Stimulated activated CD8-positive, alpha-beta memory T cell treated with anti-CD3 and anti-CD28 coated beads, Interleukin-7, amount 100 ng/mL, for 48 hours (primary cell): ENCODE measurements at regions not wholly inside any gene's neighbourhood (a gene's known extent, or its start where the extent isn't known, plus 50 kb on each side); places are given as distances from the start of the nearest gene placed in this dataset.
A peak's percentile ranks its signal among the peaks of the same experiment; 100 is the strongest.
"Not testable (repeated sequence)": the region's sequence is repeated elsewhere in the genome, so short reads cannot be mapped to it uniquely, and the experiment has no call there.

Source experiments
- DNase-seq, 2 donors: peaks; one replicate each; pipeline ENCODE4 v3.0.0-alpha.2; 2020; ENCODE audit warnings: low read depth in 1 of 2; ENCODE audit errors: extremely low read depth in 1 of 2

DNA sequence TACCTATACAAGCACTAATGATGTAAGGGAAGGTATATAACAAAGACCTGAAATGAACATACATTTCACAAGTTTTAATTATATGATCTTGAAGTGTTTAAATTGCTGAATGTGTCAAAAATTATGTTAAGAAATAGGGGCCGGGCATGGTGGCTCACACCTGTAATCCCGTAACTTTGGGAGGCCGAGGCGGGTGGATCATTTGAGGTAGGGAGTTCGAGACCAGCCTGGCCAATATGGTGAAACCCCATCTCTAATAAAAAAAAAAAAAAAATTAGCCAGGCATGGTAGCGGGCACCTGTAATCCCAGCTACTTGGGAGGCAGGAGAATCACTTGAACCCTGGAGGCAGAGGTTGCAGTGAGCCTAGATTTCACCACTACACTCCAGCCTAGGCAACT is 537.4 kb upstream of the STEAP1 start:
- not testable (repeated sequence) for DNase-seq

DNA sequence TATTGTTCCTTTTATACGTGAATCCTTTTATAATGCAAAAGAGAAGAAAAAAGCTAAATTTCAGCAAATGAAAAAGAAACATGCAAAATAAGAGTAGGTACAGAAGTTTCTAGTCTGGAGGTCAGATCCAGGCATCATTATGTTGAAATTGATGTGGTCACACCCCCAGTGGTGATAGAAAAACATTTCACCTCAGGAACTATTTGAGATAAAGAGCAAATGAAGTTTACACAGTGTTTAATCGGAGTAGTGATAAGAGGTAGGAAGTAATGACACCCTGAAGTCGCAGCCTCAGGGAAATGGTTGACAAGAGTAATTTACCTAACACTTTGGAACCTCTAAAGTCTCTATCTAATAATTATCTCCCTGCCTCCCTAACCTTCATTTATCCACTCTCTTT is 536.0 kb upstream of the STEAP1 start:
- no peak for DNase-seq

DNA sequence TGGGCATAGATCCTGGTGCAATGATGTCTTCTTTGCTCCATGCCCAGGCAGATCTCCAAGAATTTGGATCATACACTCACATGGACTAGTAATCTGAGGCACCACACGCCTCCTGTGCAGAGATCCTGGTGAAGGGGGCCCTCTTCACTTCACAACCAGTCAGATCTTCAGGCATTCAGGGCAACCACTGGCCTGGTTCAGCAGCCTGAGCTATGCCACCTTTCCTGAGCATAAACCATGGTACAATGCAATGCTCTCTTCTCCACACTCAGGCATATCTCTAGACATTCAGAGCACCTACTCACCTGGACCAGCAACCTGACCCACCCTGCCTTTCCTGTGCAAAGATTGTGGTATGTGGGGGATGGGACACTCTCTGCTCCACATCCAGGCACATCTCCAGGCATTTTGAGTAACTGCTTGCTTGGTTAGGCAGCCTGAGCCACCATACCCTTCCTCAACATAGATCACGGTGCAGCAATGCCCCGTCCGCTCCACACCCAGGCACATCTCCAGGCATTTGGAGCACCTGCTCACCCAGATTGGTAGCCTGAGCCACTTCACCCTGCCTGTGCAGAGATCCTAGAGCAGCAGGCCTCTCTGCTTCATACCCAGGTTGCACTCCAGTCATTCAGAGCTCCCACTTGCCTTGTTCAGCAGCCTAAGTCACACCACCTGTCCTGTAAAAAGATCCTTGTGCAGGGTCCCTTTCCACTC is 532.2 kb upstream of the STEAP1 start:
- no peak for DNase-seq

DNA sequence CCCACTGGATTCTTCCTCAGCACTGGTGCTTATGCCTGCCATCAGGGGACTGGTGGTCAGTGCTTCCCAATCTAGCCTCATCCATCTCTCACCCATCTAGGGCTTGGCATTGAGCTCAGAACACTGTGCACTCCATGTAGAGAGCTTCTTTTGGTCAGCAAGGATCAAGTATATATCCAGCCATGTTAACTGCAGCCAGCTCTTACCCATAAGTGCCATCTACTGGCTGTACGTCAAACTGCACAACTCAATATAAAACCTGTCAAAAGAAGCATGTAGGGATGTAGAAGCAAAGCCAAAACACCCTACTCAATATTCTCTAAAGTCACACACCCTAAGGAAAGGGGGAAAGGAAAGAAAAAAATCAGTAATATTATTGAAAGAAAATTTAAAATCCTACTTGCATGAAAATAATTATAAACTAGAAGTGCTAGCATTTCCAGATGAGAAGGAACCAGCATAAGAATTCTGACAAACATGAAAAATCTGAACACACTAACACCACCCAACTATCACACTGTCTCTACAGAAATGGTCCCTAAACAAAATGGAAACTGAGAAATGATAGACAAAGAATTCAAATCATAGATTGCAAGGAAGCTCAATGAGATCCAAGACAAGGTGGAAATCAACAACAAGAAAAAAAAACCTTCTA is 531.1 kb upstream of the STEAP1 start:
- no peak for DNase-seq

DNA sequence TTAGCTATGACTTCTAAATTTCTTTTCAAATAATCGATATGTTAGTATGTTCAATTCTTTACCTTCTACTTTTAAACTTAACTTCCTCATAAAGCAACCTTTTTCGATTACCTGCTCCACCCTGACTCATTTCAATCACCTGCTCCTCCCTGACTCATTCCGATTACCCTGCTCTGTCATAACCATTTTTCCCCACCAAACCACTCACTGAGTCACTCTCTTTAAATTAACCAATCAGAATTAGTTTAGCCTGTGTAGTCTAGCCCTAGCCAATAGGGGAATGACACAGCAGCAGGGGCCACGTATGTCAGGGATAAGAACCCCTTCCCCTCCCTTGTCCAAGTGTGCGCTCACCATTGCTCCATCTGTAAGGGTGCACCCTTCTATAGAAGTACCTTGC is 530.1 kb upstream of the STEAP1 start:
- DNase-seq, result peak in 1 of 2 donors; percentile 4

DNA sequence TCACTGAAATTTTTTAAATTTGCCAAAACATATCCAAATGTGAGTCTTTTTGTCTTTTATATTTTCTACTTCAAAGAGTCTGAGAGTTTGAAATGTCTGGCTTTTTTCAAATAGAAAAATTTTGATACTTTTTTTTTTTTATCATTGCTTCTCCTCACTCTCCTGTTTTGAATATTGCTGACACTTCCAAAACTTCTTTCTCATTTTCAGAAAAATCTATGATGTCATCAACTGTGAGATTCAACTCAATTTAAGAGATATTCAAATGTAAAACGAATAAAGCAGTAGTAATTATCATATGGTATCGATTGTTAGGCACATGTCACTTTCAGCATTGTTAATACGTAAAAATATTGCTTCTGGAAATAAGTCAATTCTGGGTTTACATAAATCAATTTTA is 505.8 kb upstream of the STEAP1 start:
- DNase-seq, result no peak

DNA sequence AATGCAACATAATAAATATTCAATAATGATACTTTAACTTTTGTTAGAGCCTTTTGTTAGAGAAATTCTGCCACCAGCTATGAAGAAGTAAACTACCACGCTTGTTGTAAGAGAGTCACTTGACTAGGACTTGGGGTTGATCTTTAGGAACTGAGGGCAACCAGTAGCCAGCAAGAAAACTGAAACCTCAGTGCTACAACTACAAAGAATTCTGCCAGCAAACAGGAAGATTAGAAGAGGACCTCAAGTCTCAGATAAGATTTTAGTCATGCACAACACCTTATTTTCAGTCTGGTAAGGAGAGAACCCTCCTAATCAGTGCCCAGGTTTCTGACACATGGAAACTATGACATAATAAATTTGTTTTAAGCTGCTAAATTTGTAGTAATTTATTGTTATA is 498.3 kb upstream of the STEAP1 start:
- no peak for DNase-seq

DNA sequence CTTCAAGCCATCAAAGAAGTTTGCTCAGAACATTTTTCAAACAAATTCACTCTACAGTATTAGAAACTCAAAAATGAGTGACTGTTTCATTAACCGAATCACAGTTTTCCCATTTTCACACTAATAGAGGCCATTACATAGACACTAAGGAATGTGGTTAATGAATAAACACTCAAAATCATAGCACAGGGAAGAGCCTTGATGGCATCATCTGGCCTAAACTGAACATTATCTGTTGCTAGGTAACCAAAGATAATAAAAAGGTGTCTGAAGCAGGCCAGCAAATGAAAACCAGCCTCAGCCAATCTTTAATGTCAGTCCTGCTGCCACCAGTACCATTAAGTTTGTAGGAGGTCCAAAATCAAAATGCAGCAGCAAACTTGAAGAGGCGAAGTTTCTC is 492.4 kb upstream of the STEAP1 start:
- DNase-seq, result no peak

DNA sequence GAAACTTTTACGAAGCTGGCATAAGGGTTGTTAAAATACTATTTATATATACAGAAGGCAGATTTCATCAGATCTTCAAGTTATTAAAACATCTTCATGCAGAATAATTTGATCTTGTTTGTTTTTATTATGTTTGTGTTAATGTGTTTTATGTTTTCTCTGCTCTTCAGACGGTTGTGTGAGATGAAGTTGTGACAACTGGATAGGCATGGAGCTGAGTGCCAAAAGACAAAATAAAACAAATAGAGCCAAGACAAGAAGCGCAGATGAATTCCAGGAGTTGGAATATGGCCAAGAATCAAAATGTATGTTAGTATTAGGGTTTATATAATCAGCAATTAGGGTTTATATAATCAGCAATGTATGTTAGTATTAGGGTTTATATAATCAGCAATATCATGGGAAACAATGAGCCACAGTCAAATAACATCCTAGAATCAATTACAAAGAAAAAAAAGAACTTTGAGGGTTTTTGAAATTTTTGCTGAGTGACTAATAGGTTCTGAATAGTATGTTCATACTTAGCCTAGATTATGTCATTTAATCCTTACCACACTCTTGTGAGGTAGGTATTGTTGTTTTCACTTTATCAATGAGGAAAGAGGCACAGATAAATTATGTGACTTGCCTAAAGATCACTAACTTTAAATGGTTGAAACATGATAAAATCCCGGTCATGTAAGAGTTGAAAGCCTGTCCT is 488.0 kb upstream of the STEAP1 start:
- no peak for DNase-seq

DNA sequence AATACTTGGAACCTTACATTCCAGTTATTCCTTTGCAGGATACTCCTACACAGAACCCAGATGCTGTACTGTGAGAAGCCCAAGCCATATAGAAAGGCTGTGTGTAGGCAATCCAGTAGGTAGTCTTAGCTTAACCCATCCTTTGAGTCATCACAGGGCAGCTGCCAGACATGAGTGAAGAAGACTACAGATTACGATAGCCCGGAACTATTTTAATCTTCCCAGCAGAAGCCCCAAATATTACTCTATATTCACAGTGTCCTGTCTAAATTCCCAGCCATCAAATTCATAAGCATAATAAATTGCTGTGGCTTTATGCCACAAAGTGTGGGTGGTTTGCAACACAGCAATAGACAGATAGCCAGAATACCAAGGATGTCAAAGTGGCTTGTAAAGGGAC is 474.1 kb upstream of the STEAP1 start:
- no peak for DNase-seq

DNA sequence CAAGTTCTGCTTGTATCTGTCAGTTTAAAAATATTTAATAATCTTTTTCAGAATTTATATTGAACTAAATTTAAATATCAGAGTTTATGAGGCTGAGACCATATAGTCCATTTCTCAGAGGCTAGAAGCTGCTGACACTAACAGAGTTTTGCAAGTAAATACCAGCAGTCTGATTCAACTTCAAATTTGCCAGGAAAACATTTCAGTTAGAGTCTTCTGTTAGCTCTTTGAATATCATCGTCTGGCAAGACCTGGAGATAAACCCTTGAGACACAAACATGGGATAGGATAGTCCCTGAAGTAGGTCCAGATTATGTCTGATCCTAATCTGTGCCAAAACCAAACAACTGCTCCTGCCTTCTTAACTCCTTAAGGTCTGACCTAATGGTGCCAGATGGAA is 472.8 kb upstream of the STEAP1 start:
- no peak for DNase-seq

DNA sequence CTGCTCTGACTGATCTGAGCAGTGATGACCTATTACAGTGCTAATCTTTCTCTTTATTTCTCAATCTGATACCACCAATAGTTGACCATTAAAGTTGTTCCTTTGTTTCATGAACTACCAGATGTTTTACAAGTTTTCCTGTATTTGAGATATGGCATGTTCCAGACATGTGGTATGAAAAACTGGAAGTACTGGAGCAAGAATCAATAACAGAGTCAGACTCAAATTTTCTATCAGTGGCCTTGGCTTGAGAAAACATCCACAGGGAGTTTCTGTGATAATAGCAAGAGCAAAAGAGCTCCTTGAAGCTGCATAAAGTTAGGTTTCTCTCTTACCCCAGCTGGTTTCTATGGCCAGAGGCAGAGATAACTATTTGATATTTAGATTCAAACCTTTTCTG is 469.0 kb upstream of the STEAP1 start:
- no peak for DNase-seq

DNA sequence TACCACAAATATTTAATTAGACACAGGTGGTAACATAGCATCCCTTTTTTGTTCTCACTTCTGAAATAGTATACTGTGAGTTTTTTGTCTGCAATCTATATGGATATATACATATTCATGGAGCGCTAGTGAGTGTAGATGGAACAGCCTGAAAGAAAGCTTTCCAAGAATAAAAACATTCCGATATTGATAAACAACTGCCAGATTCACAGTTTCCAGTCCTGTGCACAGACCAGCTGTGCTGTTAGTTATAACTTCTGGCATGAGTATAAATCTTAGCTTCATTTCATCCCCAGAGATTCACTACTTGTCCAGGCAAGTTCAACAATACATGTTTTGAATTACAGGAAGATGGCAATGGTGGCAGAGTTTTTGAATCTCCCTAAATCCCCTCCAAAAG is 467.1 kb upstream of the STEAP1 start:
- DNase-seq, result no peak

DNA sequence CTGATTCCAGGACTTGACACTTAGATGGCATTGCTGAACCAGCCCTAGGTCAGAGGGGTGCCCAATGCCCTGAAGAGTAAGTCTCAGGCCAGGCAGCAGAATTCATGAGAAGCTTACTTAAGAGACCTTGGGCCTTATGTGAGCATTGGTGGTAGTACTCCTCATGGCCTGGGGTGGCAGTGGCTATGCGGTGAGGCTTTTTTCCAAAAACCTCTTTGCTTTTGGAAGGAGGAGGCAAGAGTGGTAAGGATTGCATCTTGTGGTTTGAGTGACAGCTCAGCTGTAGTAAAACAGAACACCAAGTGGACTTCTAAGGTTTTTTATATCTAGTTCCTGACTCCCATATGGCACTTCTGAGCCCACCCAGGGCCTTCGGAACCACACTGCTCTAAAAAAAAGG is 459.0 kb upstream of the STEAP1 start:
- DNase-seq, result no peak

DNA sequence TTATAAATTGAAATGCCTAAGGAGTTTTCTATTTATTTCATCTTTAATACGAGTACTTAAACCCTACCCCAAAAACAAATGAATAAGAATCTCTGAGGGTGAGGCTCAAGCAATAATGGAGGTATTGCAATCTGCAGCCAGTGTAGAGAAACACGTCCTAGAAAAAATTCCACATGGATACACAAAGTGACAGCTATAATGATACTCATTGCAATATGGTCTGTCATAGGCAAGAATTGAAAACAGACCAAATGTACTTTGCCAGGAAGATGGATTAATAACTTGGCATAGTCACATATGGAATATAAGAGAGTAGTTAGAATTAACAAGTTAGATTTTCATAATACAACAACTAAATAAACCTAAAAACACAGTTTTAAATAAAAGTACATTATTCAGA is 440.1 kb upstream of the STEAP1 start:
- no peak for DNase-seq

DNA sequence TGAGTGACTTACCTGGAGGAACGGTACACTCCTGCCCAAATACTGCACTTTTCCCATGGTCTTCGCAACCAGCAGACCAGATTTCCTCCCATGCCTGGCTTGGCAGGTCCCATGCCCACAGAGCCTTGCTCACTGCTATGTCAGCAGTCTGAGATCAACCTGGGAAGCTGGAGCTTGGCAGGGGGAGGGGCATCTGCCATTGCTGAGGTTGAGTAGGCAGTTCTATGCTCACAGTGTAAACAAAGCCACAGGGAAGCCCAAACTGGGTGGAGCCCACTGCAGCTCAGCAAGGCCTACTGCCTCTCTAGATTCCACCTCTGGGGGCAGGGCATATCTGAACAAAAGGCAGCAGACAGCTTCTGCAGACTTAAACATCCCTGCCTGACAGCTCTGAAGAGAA is 435.3 kb upstream of the STEAP1 start:
- DNase-seq, result not testable (repeated sequence)

DNA sequence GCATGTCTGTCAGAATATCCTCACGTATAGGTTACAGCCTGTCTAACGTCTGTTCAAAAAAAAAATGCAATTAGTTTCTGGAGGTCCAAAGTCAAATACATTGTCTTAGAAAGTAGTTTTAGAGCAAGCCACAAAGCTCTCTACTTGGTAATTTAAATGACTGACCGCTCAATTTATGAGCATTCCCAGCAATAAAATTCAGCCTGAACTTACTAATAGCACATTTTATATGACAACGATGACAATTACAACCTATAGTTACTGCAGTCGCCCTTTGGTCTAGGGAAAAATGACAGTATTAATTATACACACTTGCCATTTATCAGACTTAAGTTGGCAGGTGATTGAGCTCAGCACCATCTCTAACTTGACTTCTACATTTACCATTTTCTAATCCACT is 425.8 kb upstream of the STEAP1 start:
- no peak for DNase-seq

DNA sequence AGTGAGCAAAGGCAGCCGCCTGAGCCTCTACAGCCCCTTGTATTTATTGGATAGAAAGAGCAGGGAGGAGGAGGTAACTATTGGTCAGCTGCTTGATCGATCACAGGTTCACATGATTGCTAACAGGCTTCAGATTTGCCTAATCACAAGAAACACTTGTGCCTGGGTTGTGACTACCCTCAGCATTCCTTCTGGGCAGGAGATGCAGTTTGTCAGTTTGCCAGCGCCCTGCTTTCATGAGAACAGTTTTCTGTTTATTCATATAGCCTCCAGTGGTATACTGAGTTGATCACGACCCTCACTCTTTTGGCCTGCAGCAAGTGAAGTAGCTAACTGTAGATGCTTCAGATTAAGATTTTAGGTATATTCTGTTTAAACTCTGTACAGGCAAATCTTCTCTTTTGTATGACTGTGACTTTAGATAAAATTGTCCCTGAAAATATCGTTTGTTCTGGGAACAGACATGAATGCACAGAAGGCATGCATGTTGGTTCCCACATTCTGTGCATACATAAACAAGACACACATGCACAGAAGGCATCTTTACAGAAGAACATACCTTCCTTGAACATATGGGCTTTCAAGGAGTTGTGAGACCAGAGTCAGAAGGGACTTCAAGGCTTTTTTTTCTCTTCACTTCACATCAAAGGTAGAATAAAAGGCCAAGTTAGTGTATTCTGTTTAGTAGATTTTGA is 422.4 kb upstream of the STEAP1 start:
- no peak for DNase-seq

DNA sequence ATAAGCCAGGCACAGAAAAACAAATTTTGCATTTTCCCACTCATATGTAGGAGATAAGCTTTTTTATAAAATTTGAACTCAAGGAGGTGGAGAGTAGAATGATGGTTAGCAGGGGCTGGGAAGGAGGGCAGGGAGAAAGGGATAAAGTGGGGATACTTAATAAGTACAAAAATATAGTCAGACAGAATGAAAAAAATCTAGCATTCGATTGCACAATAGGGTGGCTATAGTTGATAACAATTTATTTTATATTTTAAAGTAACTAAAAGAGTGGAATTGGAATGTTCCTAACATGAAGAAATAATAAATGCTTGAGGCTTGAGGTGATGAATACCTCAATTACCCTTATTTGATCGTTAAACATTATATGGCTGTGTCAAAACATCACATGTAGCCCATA is 415.7 kb upstream of the STEAP1 start:
- DNase-seq, result no peak

DNA sequence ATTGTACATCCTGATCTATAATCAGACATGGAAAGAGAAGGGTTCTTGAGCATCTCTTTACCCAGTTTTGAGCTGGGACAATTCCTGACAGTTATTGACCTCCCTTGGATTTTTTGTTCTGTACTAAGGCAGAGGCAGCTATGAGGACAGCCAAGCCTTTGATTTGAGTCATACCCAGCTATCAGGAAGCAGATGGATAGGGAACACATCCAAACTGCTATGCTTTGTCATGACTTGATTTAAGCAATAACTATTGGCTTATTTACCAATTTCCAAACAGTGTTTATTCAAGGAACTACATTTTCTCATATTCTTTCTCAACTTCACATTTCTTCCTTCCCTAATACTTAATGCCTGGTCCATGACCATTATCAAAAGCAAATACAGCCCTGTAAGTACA is 396.4 kb upstream of the STEAP1 start:
- no peak for DNase-seq

DNA sequence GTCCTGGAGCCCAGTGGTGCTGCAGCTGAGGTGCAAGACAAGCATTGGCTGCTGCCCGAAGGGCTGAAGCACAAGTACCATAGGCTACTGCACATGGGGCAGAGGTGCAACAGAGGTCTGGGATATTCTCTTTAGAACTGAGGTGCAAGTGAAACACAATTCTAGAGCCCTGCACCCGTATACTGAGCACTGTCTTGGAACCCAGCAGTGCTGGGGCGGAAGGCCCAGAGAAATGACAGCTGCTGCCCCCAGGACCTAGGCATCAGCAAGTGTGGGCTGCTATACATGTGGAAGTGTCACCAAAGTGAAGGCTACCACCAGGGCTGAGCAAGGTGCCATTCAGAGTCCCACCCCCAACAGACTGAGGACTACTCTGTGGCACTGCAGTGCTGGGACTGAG is 393.6 kb upstream of the STEAP1 start:
- no peak for DNase-seq

DNA sequence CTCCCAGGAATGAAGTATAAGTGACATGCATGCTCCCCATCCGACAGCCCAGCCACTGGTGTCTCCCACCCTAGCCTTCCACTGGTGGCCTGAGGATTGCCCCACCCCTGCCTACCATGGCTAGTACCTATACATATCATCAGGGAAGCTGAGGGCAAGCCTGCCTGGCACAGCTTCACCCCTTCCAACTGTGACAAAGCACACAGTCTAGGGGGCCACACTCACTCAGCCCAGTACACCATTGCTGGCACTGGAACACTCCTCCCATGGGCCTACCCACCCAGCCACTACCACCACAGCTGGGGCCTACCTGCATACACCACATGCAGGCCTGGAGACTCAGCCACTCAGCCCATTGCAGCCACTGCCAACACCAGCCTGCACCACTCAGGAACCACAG is 393.1 kb upstream of the STEAP1 start:
- DNase-seq, result no peak
